T-helper 1 cell (primary cell): ENCODE measurements at regions not wholly inside any gene's neighbourhood (a gene's known extent, or its start where the extent isn't known, plus 50 kb on each side); places are given as distances from the start of the nearest gene placed in this dataset.

Experiments used
- DNase-seq, 5 donors: peaks; one replicate each; pipeline ENCODE4 v3.0.0-alpha.2; 2012 to 2020

- DNase-seq, result peak in 1 of 5 donors; percentile 15
These were observed 462.5 kb upstream of the EEF2KMT start for GRCh38 chr16:5560084-5560483.

GRCh38 chr16:5557966-5558365 lies 460.4 kb upstream of the EEF2KMT start:
- DNase-seq, result no peak

- DNase-seq, result no peak
These were observed 459.9 kb upstream of the EEF2KMT start for GRCh38 chr16:5557448-5557847.

GRCh38 chr16:5556158-5556810 lies 458.7 kb upstream of the EEF2KMT start:
- no peak for DNase-seq

- no peak for DNase-seq
These were observed 454.3 kb upstream of the EEF2KMT start for GRCh38 chr16:5551909-5552308.

GRCh38 chr16:5549802-5550201 lies 452.2 kb upstream of the EEF2KMT start:
- DNase-seq, result no peak

GRCh38 chr16:5541356-5541755 lies 443.8 kb upstream of the EEF2KMT start:
- no peak for DNase-seq

GRCh38 chr16:5537347-5537746 lies 439.8 kb upstream of the EEF2KMT start:
- DNase-seq, result no peak

GRCh38 chr16:5533321-5533888 lies 435.8 kb upstream of the EEF2KMT start:
- no peak for DNase-seq

- DNase-seq, result no peak
These were observed 430.2 kb upstream of the EEF2KMT start for GRCh38 chr16:5527817-5528216.

- DNase-seq, result no peak
These were observed 429.2 kb upstream of the EEF2KMT start for GRCh38 chr16:5526826-5527225.

- no peak for DNase-seq
These were observed 426.2 kb upstream of the EEF2KMT start for GRCh38 chr16:5523829-5524228.

- no peak for DNase-seq
These were observed 418.5 kb upstream of the EEF2KMT start for GRCh38 chr16:5516115-5516514.

GRCh38 chr16:5512014-5512413 lies 414.4 kb upstream of the EEF2KMT start:
- DNase-seq, result no peak

- DNase-seq, result no peak
These were observed 413.3 kb upstream of the EEF2KMT start for GRCh38 chr16:5510819-5511370.

- no peak for DNase-seq
These were observed 412.2 kb upstream of the EEF2KMT start for GRCh38 chr16:5509794-5510193.

- DNase-seq, result no peak
These were observed 411.7 kb upstream of the EEF2KMT start for GRCh38 chr16:5509336-5509735.

GRCh38 chr16:5508371-5508770 lies 410.8 kb upstream of the EEF2KMT start:
- DNase-seq, result no peak

GRCh38 chr16:5506021-5506420 lies 408.4 kb upstream of the EEF2KMT start:
- DNase-seq, result no peak

GRCh38 chr16:5505091-5505887 lies 407.7 kb upstream of the EEF2KMT start:
- DNase-seq, result no peak

- DNase-seq, result no peak
These were observed 406.6 kb upstream of the EEF2KMT start for GRCh38 chr16:5504064-5504781.

GRCh38 chr16:5502944-5503343 lies 405.3 kb upstream of the EEF2KMT start:
- no peak for DNase-seq

GRCh38 chr16:5502467-5502869 lies 404.9 kb upstream of the EEF2KMT start:
- no peak for DNase-seq
